Activated T-cell treated with anti-CD3 and anti-CD28 coated beads, Interleukin-2, amount 50 U/mL, for 24 hours (primary cell): ENCODE measurements at regions not wholly inside any gene's neighbourhood (a gene's known extent, or its start where the extent isn't known, plus 50 kb on each side); places are given as distances from the start of the nearest gene placed in this dataset.
"Not testable (repeated sequence)": the region's sequence is repeated elsewhere in the genome, so short reads cannot be mapped to it uniquely, and the experiment has no call there.

Experiments
- DNase-seq: peaks from one replicate; pipeline ENCODE4 v3.0.0-alpha.2; 2020
- H3K27ac Mint-ChIP-seq: 2 replicates; pipeline ENCODE4 v1.8.0; 2020; ENCODE audit warnings: mild to moderate bottlenecking, mixed read lengths
- H3K27me3 Mint-ChIP-seq: 2 replicates; pipeline ENCODE4 v1.8.0; 2020; ENCODE audit warnings: mixed read lengths
- H3K36me3 Mint-ChIP-seq: 2 replicates; pipeline ENCODE4 v1.8.0; 2020; ENCODE audit warnings: low read depth, mixed read lengths
- H3K4me1 Mint-ChIP-seq: 2 replicates; pipeline ENCODE4 v1.8.0; 2020; ENCODE audit warnings: low read depth, mixed read lengths
- H3K4me3 Mint-ChIP-seq: 2 replicates; pipeline ENCODE4 v1.8.0; 2020; ENCODE audit warnings: mild to moderate bottlenecking, moderate library complexity, mixed read lengths
- H3K9me3 Mint-ChIP-seq: 2 replicates; pipeline ENCODE4 v1.8.0; 2020; ENCODE audit warnings: mixed read lengths

DNA sequence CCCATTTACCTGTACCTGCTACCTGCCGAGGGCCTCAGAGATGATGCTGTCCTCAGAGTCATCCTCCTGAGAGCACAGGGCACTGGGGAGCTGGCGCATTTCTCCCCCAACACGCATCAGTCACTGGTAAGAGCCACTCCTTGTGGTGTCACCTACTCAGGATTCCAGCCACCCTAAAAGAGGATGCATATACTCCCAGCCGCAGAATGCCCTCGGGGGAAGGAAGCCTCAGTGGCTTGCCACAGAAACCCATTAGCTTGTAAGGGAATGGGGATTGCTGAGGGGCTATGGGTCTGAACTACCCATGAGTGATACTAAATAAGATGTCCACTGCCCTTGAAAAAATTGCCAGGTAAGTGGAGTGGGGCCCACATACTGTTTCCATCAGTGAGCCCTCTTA, 279.2 kb downstream of the WDR11 start:
- Mint-ChIP-seq H3K27me3 (no peaks in the 10 kb centered on the region), H3K27ac (no peak overlapping the region), H3K9me3 (peaks cover 3% of the 10 kb centered on the region), H3K36me3 (no peaks in the 10 kb centered on the region), H3K4me1 (no peaks in the 10 kb centered on the region), H3K4me3 (no peak overlapping the region)
- no peak for DNase-seq

- Mint-ChIP-seq H3K27ac (no peak overlapping the region), H3K4me3 (no peak overlapping the region)
These were observed 279.9 kb downstream of the WDR11 start for GRCh38 chr10:121131014-121131413.

DNA sequence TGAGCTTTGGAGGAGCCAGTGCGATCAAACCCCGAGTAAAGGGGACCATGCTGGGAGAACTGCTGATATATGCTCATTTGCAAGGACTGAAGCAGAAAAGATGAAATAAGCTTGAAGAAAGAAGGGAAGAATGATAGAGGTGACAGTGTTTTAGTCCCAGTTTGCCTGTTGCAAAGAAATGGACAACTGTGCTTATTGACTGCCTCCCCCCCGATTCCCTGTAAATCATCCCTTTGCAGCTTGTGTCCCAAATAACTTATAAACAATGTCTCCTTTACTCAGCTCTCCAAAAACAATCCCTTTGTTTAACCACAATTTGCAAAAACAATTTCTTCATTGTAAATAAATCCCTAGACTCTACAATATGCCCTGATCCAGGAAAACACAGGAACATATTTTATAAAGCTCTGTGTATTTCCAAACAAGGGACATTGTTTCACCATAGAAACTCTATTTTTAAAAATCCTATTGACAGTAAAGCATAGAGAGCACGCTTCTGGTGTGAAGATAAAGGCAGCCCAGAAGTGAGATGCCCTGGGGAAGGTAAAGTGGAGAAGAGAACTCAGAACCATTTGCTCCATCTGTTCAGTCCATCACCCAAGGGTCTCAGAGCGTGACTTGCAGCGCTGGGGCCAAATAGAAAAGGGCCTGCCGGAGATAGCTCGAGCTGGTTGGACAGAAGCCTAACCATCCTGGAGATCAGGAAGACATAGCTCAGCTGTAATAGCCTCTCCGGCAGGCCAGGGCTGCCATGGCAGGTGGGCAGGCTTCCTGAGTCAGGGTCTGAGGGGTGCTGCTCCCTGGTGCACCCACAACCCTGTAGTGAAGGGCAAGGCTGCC, 280.5 kb downstream of the WDR11 start:
- Mint-ChIP-seq H3K27ac (no peak overlapping the region), H3K4me3 (no peak overlapping the region), H3K9me3 (peaks cover 3% of the 10 kb centered on the region), H3K4me1 (no peaks in the 10 kb centered on the region), H3K27me3 (no peaks in the 10 kb centered on the region), H3K36me3 (no peaks in the 10 kb centered on the region)
- no peak for DNase-seq

More at GRCh38 chr10:121131014-121131413, 279.9 kb downstream of the WDR11 start:
- Mint-ChIP-seq H3K4me1 (no peaks in the 10 kb centered on the region), H3K36me3 (no peaks in the 10 kb centered on the region), H3K27me3 (no peaks in the 10 kb centered on the region), H3K9me3 (peaks cover 3% of the 10 kb centered on the region)
- no peak for DNase-seq

DNA sequence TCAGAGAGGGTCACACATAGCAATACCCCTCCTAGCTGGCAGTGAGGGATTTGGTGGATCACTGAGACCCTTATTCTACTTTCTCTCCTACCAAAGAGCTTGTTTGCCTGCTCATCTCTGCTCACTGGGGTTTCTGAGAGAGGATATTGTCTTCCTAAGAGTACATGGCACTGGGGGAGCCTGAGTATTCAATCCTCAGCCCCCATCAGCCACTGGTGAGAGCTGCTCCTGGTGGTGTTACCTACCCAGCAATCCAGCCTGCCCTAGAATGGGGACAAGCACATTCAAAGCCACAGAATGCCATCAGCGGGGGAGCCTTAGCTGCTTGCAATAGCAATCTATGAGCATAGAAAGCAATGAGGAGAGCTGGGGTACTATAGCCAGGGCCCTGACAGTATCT, 281.1 kb downstream of the WDR11 start:
- DNase-seq = no peak
- H3K36me3 Mint-ChIP-seq = no peaks in the 10 kb centered on the region
- no peak overlapping the region for H3K27ac Mint-ChIP-seq
- no peaks in the 10 kb centered on the region for H3K4me1 Mint-ChIP-seq
- H3K9me3 Mint-ChIP-seq = peaks cover 3% of the 10 kb centered on the region
- H3K4me3 Mint-ChIP-seq = no peak overlapping the region
- H3K27me3 Mint-ChIP-seq = no peaks in the 10 kb centered on the region

DNA sequence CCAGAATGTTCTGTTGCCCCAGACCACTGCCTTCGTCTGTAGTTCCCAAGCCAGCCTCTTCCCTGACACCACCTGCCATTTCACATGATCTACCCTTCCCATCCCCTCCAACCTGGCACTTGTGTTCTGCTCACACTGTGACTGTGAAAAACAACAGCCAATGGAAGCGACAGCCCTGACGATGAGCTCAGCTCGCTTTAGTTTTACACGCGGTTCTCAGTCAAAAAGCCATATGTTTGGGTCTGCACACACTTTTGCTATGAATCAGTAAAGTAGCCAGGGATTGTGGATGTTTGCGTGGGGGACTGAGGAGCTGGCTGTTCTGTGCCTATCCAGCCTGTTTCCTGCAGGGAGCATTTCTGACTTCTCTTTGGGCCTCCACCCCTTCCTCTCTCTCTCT, 282.7 kb downstream of the WDR11 start:
- no peak for DNase-seq
- no peaks in the 10 kb centered on the region for H3K27me3 Mint-ChIP-seq
- no peaks in the 10 kb centered on the region for H3K36me3 Mint-ChIP-seq

GRCh38 chr10:121134711-121135110, 283.5 kb downstream of the WDR11 start:
- H3K27ac Mint-ChIP-seq = no peak overlapping the region
- peaks cover 3% of the 10 kb centered on the region for H3K9me3 Mint-ChIP-seq
- no peaks in the 10 kb centered on the region for H3K27me3 Mint-ChIP-seq
- no peaks in the 10 kb centered on the region for H3K4me1 Mint-ChIP-seq
- no peak for DNase-seq
- H3K4me3 Mint-ChIP-seq = no peak overlapping the region
- H3K36me3 Mint-ChIP-seq = no peaks in the 10 kb centered on the region

More for the DNA sequence above, 282.7 kb downstream of the WDR11 start:
- Mint-ChIP-seq H3K4me1 (no peaks in the 10 kb centered on the region), H3K27ac (no peak overlapping the region), H3K4me3 (no peak overlapping the region), H3K9me3 (peaks cover 3% of the 10 kb centered on the region)

DNA sequence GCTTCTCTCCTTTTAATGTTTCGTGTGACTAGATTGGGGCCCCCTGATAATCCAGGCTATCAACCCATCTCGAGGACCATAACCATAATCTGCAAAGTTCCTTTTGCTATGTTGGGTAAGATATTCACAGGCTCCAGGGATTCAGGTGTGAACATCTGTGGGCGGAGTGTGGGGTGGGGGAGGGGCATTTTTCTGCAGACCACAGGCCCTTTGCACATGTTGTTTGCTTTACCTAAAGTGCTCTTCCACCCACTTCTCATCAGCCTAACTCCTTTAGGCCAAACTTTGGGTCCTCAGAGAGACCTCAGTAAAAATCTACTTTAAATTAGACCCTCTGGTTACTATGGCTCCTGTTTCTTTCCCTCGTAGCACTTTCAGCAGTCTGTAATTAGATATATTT, 284.4 kb downstream of the WDR11 start:
- Mint-ChIP-seq H3K4me1 (no peaks in the 10 kb centered on the region), H3K27ac (no peak overlapping the region), H3K9me3 (peaks cover 3% of the 10 kb centered on the region), H3K36me3 (no peaks in the 10 kb centered on the region), H3K27me3 (no peaks in the 10 kb centered on the region), H3K4me3 (no peak overlapping the region)
- no peak for DNase-seq

GRCh38 chr10:121137533-121137932, 286.4 kb downstream of the WDR11 start:
- no peaks in the 10 kb centered on the region for H3K4me1 Mint-ChIP-seq

DNA sequence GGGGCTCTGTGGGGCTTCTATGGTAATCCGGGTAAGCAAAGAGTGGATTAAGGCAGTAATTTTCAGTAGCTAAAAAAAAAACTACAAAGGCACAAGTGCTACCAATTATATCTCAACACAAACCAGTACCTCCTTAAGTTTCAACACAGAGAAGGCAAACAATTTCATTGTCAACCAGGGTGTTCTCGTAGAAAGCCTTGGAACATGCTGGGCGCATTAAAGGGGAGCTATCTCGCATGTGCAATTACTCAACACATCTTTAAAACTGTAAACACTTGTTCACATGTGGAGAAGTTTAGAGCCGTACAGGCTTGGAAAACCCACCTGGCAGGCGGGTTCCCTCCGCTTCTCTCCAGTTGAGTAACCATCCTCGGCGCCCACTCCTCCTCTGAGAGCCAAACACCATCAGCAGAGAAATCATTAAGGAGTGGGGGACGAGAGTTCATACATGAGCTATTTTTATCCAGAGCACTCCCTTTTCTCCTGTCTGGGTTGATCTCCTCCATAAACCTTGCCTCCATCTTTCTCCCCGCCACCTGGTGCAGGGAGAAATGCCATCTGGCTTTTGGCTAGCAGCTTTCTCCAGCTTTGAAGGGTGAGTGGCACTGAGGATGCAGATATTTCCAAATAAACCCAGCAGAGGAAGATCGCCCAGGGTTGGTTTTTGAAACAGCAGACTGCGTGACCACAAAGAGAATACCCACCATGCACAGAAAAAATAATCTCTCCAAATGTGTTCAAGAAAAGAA, 287.1 kb downstream of the WDR11 start:
- Mint-ChIP-seq H3K36me3 (no peaks in the 10 kb centered on the region), H3K4me3 (no peak overlapping the region), H3K27me3 (no peaks in the 10 kb centered on the region), H3K9me3 (peaks cover 8% of the 10 kb centered on the region), H3K27ac (no peak overlapping the region), H3K4me1 (no peaks in the 10 kb centered on the region)
- DNase-seq = no peak

More at GRCh38 chr10:121137533-121137932, 286.4 kb downstream of the WDR11 start:
- Mint-ChIP-seq H3K27me3 (no peaks in the 10 kb centered on the region), H3K27ac (no peak overlapping the region), H3K4me3 (no peak overlapping the region), H3K9me3 (peaks cover 8% of the 10 kb centered on the region), H3K36me3 (no peaks in the 10 kb centered on the region)
- DNase-seq = no peak

- peaks cover 8% of the 10 kb centered on the region for H3K9me3 Mint-ChIP-seq
- no peaks in the 10 kb centered on the region for H3K4me1 Mint-ChIP-seq
- H3K27me3 Mint-ChIP-seq = no peaks in the 10 kb centered on the region
- H3K4me3 Mint-ChIP-seq = no peak overlapping the region
- no peak for DNase-seq
- no peak overlapping the region for H3K27ac Mint-ChIP-seq
- H3K36me3 Mint-ChIP-seq = no peaks in the 10 kb centered on the region
These were observed 287.8 kb downstream of the WDR11 start for GRCh38 chr10:121138918-121139317.

DNA sequence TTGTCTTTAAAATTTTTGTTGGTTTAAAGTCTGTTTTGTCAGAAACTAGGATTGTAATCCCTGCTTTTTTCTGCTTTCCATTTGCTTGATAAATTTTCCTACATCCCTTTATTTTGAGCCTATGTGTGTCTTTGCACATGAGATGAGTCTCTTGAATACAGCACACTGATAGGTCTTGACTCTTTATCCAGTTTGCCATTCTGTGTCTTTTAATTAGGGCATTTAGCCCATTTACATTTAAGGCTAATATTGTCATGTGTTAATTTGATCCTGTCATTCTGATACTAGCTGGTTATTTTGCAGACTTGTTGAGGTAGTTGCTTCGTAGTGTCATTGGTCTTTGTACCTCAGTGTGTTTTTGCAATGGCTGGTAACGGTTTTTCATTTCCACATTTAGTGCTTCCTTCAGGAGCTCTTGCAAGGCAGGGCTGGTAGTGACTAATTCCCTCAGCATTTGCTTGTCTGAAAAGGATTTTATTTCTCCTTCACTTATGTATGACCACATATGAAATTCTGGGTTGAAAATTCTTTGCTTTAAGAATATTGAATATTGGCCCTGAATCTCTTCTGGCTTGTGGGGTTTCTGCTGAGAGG, 294.7 kb downstream of the WDR11 start:
- not testable (repeated sequence) for H3K36me3 Mint-ChIP-seq, H3K4me3 Mint-ChIP-seq, DNase-seq, H3K4me1 Mint-ChIP-seq, H3K27me3 Mint-ChIP-seq, H3K27ac Mint-ChIP-seq
- peaks cover 19% of the 10 kb centered on the region for H3K9me3 Mint-ChIP-seq

GRCh38 chr10:121148921-121149320, 297.8 kb downstream of the WDR11 start:
- DNase-seq = no peak
- peaks cover 14% of the 10 kb centered on the region for H3K9me3 Mint-ChIP-seq
- no peaks in the 10 kb centered on the region for H3K4me1 Mint-ChIP-seq
- no peak overlapping the region for H3K4me3 Mint-ChIP-seq
- no peaks in the 10 kb centered on the region for H3K36me3 Mint-ChIP-seq
- H3K27me3 Mint-ChIP-seq = no peaks in the 10 kb centered on the region
- no peak overlapping the region for H3K27ac Mint-ChIP-seq

DNA sequence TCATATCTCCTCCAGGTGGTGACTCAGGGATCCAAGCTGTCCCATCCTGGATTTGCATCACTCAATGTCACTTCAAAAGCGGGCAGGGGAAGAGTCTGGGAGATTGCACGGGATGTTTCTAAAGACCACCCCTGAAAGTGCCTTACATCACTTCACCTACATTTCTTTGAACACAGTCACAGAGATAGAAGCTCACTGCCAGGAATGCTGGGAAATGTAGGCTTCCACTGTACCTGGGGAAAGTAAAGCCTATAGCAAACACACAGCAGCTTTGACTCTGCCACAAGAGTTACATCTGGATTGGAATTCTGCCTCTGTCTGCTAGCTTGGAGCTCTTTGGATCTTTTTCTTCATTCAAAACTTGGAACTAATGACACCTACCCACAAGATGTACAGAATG, 300.9 kb downstream of the WDR11 start:
- H3K4me1 Mint-ChIP-seq = no peaks in the 10 kb centered on the region

DNA sequence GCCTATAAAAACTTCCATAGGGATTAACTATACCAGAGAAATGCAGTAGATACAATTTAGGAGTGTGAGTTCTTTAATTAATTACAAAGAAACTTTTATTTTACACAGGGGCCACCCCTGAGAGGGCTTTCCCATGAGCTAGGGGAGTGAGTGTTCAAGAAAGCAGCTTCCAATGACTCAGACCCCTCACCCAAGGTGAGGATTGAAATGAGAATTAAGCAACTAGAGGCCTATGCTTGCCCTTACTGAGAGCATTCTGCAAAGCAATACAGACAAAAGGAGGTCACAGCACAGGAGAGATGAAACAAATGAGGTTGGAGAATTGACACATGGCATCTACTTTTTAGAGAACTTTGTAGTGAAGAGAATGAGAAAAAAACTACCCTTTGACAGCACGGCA, 301.8 kb downstream of the WDR11 start:
- Mint-ChIP-seq H3K36me3 (no peaks in the 10 kb centered on the region), H3K4me1 (no peaks in the 10 kb centered on the region), H3K27me3 (no peaks in the 10 kb centered on the region), H3K4me3 (no peak overlapping the region), H3K9me3 (peaks cover 4% of the 10 kb centered on the region), H3K27ac (no peak overlapping the region)
- no peak for DNase-seq

More for the DNA sequence above, 300.9 kb downstream of the WDR11 start:
- H3K9me3 Mint-ChIP-seq = peaks cover 2% of the 10 kb centered on the region
- DNase-seq = no peak
- no peaks in the 10 kb centered on the region for H3K36me3 Mint-ChIP-seq
- H3K4me3 Mint-ChIP-seq = no peak overlapping the region
- no peaks in the 10 kb centered on the region for H3K27me3 Mint-ChIP-seq
- H3K27ac Mint-ChIP-seq = no peak overlapping the region

DNA sequence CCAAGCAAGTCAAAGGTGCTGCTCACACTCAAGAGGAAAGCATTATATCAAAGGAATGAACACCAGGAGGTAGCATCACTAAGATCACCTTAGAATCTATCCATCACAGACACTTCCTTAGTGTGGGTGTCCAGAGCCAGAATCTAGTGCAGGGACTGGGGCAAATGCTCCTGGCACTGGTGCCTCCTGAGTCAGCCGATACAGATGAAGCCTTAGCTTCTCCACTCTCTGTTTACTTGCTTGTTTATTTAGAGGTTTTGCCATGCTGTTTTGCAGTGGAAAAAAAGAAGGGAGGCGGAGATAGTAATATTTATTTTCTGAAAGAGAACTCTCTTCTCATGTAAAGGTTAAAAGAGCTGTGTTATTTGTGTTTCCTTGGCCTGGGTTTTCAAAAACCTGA, 303.1 kb downstream of the WDR11 start:
- no peak for DNase-seq
- Mint-ChIP-seq H3K9me3 (peaks cover 8% of the 10 kb centered on the region), H3K36me3 (no peaks in the 10 kb centered on the region), H3K4me1 (peaks cover 1% of the 10 kb centered on the region), H3K27ac (no peak overlapping the region), H3K27me3 (no peaks in the 10 kb centered on the region), H3K4me3 (no peak overlapping the region)
